HL-60/S4 treated with phorbol 12-myristate 13-acetate at 8.2 ng/mL for 4 days and 3 days (cell line): ENCODE measurements at regions not wholly inside any gene's neighbourhood (a gene's known extent, or its start where the extent isn't known, plus 50 kb on each side); places are given as distances from the start of the nearest gene placed in this dataset.

ENCODE experiments used
- in situ Hi-C: fragments of 300-500 bp; cut with MboI; formaldehyde crosslinking; loops from 2 replicates; pipeline ENCODE4 v1.15.0; 2022; ENCODE audit warnings: low sequenced_read_pairs

- in situ Hi-C loops, result no loop called here
Measured at GRCh38 chr9:4435197-4435596, 55.1 kb upstream of the SLC1A1 start.

GRCh38 chr9:4433379-4433778 is 56.9 kb upstream of the SLC1A1 start:
- in situ Hi-C loops, result no loop called here

- in situ Hi-C loops, result no loop called here
Measured at GRCh38 chr9:4430432-4431261, 59.6 kb upstream of the SLC1A1 start.

- in situ Hi-C loops, result no loop called here
Measured at GRCh38 chr9:4425319-4426045, 64.8 kb upstream of the SLC1A1 start.

GRCh38 chr9:4424891-4425290 is 65.4 kb upstream of the SLC1A1 start:
- in situ Hi-C loops, result no loop called here

- in situ Hi-C loops, result no loop called here
Measured at GRCh38 chr9:4424038-4424437, 66.2 kb upstream of the SLC1A1 start.

GRCh38 chr9:4423207-4423610 is 67.1 kb upstream of the SLC1A1 start:
- in situ Hi-C loops, result no loop called here

GRCh38 chr9:4422495-4422894 is 67.8 kb upstream of the SLC1A1 start:
- in situ Hi-C loops, result no loop called here

GRCh38 chr9:4421847-4422246 is 68.4 kb upstream of the SLC1A1 start:
- in situ Hi-C loops, result no loop called here

GRCh38 chr9:4420351-4420750 is 69.9 kb upstream of the SLC1A1 start:
- in situ Hi-C loops, result no loop called here

- in situ Hi-C loops, result no loop called here
Measured at GRCh38 chr9:4417578-4418325, 72.5 kb upstream of the SLC1A1 start.

- in situ Hi-C loops, result no loop called here
Measured at GRCh38 chr9:4416467-4416866, 73.8 kb upstream of the SLC1A1 start.

GRCh38 chr9:4415281-4415680 is 75.0 kb upstream of the SLC1A1 start:
- in situ Hi-C loops, result no loop called here

- in situ Hi-C loops, result no loop called here
Measured at GRCh38 chr9:4413856-4414255, 76.4 kb upstream of the SLC1A1 start.

GRCh38 chr9:4404156-4404555 is 86.1 kb upstream of the SLC1A1 start:
- in situ Hi-C loops, result no loop called here

GRCh38 chr9:4402501-4402900 is 87.8 kb upstream of the SLC1A1 start:
- in situ Hi-C loops, result no loop called here

- in situ Hi-C loops, result no loop called here
Measured at GRCh38 chr9:4400731-4401130, 89.5 kb upstream of the SLC1A1 start.

GRCh38 chr9:4397917-4398316 is 92.4 kb upstream of the SLC1A1 start:
- in situ Hi-C loops, result no loop called here

- in situ Hi-C loops, result no loop called here
Measured at GRCh38 chr9:4393806-4394523, 94.1 kb upstream of the GLIS3 start.

GRCh38 chr9:4389755-4390154 is 89.9 kb upstream of the GLIS3 start:
- in situ Hi-C loops, result no loop called here

- in situ Hi-C loops, result no loop called here
Measured at GRCh38 chr9:4389003-4389402, 89.1 kb upstream of the GLIS3 start.
